ENCODE measurements at regions not wholly inside any gene's neighbourhood (a gene's known extent, or its start where the extent isn't known, plus 50 kb on each side); places are given as distances from the start of the nearest gene placed in this dataset.

GRCh38 chr6:113732384-113732966 lies 124.7 kb upstream of the MARCKS start:
- no peak for DNase-seq (ENCODE audit: extremely low spot score, unreplicated experiment)
- Mint-ChIP-seq H3K27ac (ENCODE audit: unreplicated experiment) (no peak overlapping the region), H3K9me3 (ENCODE audit: unreplicated experiment) (no peaks in the 10 kb centered on the region), H3K4me3 (ENCODE audit: unreplicated experiment) (no peak overlapping the region), H3K4me1 (ENCODE audit: unreplicated experiment) (peaks cover 25% of the 10 kb centered on the region), H3K27me3 (ENCODE audit: unreplicated experiment) (no peaks in the 10 kb centered on the region), H3K36me3 (ENCODE audit: unreplicated experiment) (no peaks in the 10 kb centered on the region)
- TF ChIP-seq, protein P1, sequence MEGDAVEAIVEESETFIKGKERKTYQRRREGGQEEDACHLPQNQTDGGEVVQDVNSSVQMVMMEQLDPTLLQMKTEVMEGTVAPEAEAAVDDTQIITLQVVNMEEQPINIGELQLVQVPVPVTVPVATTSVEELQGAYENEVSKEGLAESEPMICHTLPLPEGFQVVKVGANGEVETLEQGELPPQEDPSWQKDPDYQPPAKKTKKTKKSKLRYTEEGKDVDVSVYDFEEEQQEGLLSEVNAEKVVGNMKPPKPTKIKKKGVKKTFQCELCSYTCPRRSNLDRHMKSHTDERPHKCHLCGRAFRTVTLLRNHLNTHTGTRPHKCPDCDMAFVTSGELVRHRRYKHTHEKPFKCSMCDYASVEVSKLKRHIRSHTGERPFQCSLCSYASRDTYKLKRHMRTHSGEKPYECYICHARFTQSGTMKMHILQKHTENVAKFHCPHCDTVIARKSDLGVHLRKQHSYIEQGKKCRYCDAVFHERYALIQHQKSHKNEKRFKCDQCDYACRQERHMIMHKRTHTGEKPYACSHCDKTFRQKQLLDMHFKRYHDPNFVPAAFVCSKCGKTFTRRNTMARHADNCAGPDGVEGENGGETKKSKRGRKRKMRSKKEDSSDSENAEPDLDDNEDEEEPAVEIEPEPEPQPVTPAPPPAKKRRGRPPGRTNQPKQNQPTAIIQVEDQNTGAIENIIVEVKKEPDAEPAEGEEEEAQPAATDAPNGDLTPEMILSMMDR (IDR thresholded peaks at IDR 0.05) = peak; percentile 11

GRCh38 chr6:113733381-113733780 lies 123.8 kb upstream of the MARCKS start:
- Mint-ChIP-seq H3K27ac (ENCODE audit: unreplicated experiment) (no peak overlapping the region), H3K27me3 (ENCODE audit: unreplicated experiment) (no peaks in the 10 kb centered on the region), H3K36me3 (ENCODE audit: unreplicated experiment) (no peaks in the 10 kb centered on the region), H3K4me3 (ENCODE audit: unreplicated experiment) (no peak overlapping the region), H3K9me3 (ENCODE audit: unreplicated experiment) (no peaks in the 10 kb centered on the region), H3K4me1 (ENCODE audit: unreplicated experiment) (peaks cover 25% of the 10 kb centered on the region)
- no peak for DNase-seq (ENCODE audit: extremely low spot score, unreplicated experiment)
- TF ChIP-seq, protein P1 (IDR thresholded peaks at IDR 0.05) = no peak

DNA sequence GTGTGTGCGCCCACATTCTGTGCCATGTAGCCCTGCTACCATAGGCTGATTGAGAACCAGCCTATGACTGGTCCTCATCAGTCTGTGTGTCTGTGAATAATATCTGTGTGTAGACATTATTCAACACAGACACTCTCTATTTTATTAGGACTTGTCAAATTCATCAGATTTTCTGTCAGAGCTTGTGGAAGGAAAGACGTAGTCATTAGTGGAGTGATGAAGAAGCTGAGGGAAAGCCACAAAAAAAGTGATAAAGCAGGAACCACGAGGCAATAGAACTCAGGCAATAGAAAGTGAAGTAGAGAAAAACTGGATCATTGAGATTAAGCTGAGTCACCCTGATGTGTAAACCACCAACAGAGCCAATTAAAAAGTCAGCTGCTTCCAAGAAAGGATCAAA lies 122.2 kb upstream of the MARCKS start:
- Mint-ChIP-seq H3K4me1 (ENCODE audit: unreplicated experiment) (peaks cover 25% of the 10 kb centered on the region), H3K4me3 (ENCODE audit: unreplicated experiment) (no peak overlapping the region), H3K36me3 (ENCODE audit: unreplicated experiment) (no peaks in the 10 kb centered on the region), H3K27ac (ENCODE audit: unreplicated experiment) (no peak overlapping the region), H3K9me3 (ENCODE audit: unreplicated experiment) (no peaks in the 10 kb centered on the region), H3K27me3 (ENCODE audit: unreplicated experiment) (no peaks in the 10 kb centered on the region)
- TF ChIP-seq, protein P1 (IDR thresholded peaks at IDR 0.05) = no peak
- DNase-seq (ENCODE audit: extremely low spot score, unreplicated experiment) = no peak

GRCh38 chr6:113735491-113735890 lies 121.7 kb upstream of the MARCKS start:
- Mint-ChIP-seq H3K27ac (ENCODE audit: unreplicated experiment) (peak overlapping the region; percentile 41), H3K27me3 (ENCODE audit: unreplicated experiment) (no peaks in the 10 kb centered on the region), H3K4me3 (ENCODE audit: unreplicated experiment) (no peak overlapping the region), H3K4me1 (ENCODE audit: unreplicated experiment) (peaks cover 25% of the 10 kb centered on the region), H3K9me3 (ENCODE audit: unreplicated experiment) (no peaks in the 10 kb centered on the region), H3K36me3 (ENCODE audit: unreplicated experiment) (no peaks in the 10 kb centered on the region)
- DNase-seq (ENCODE audit: extremely low spot score, unreplicated experiment) = no peak
- TF ChIP-seq, protein P1 (IDR thresholded peaks at IDR 0.05) = no peak

GRCh38 chr6:113736978-113737377 lies 120.2 kb upstream of the MARCKS start:
- H3K4me1 Mint-ChIP-seq (ENCODE audit: unreplicated experiment) = peaks cover 19% of the 10 kb centered on the region
- H3K36me3 Mint-ChIP-seq (ENCODE audit: unreplicated experiment) = no peaks in the 10 kb centered on the region
- TF ChIP-seq, protein P1 (IDR thresholded peaks at IDR 0.05) = no peak
- no peak for DNase-seq (ENCODE audit: extremely low spot score, unreplicated experiment)
- H3K9me3 Mint-ChIP-seq (ENCODE audit: unreplicated experiment) = no peaks in the 10 kb centered on the region
- no peak overlapping the region for H3K27ac Mint-ChIP-seq (ENCODE audit: unreplicated experiment)
- H3K4me3 Mint-ChIP-seq (ENCODE audit: unreplicated experiment) = no peak overlapping the region
- no peaks in the 10 kb centered on the region for H3K27me3 Mint-ChIP-seq (ENCODE audit: unreplicated experiment)

Data from osteocyte (in vitro differentiated cells).